Fibroblast of the conjunctiva (primary cell): ENCODE measurements at regions not wholly inside any gene's neighbourhood (a gene's known extent, or its start where the extent isn't known, plus 50 kb on each side); places are given as distances from the start of the nearest gene placed in this dataset.

ENCODE experiments used
- DNase-seq: peaks from one replicate; pipeline ENCODE4 v3.0.0-alpha.2; 2010; ENCODE audit warnings: low read depth

- no peak for DNase-seq
These were observed 240.7 kb downstream of the BUD13 start for GRCh38 chr11:116532066-116532465.

- DNase-seq: no peak
These were observed 242.1 kb downstream of the BUD13 start for GRCh38 chr11:116530705-116531104.

GRCh38 chr11:116529271-116529670 is 243.5 kb downstream of the BUD13 start:
- no peak for DNase-seq

- DNase-seq: no peak
These were observed 245.4 kb downstream of the BUD13 start for GRCh38 chr11:116527180-116527991.

- no peak for DNase-seq
These were observed 246.8 kb downstream of the BUD13 start for GRCh38 chr11:116525961-116526495.

- DNase-seq: no peak
These were observed 253.3 kb downstream of the BUD13 start for GRCh38 chr11:116519499-116519898.

GRCh38 chr11:116518141-116518540 is 254.6 kb downstream of the BUD13 start:
- no peak for DNase-seq

- DNase-seq: no peak
These were observed 255.2 kb downstream of the BUD13 start for GRCh38 chr11:116517584-116517983.

- DNase-seq: no peak
These were observed 255.7 kb downstream of the BUD13 start for GRCh38 chr11:116517077-116517476.

GRCh38 chr11:116515664-116516184 is 257.1 kb downstream of the BUD13 start:
- no peak for DNase-seq

GRCh38 chr11:116513894-116514293 is 258.9 kb downstream of the BUD13 start:
- DNase-seq: no peak

GRCh38 chr11:116513278-116513823 is 259.4 kb downstream of the BUD13 start:
- DNase-seq: no peak

- DNase-seq: no peak
These were observed 259.9 kb downstream of the BUD13 start for GRCh38 chr11:116512841-116513240.

- DNase-seq: no peak
These were observed 261.1 kb downstream of the BUD13 start for GRCh38 chr11:116511684-116512083.

- no peak for DNase-seq
These were observed 261.7 kb downstream of the BUD13 start for GRCh38 chr11:116510886-116511650.

GRCh38 chr11:116510166-116510565 is 262.6 kb downstream of the BUD13 start:
- DNase-seq: no peak

- no peak for DNase-seq
These were observed 263.2 kb downstream of the BUD13 start for GRCh38 chr11:116509551-116509950.

GRCh38 chr11:116507849-116508695 is 264.7 kb downstream of the BUD13 start:
- no peak for DNase-seq

GRCh38 chr11:116507016-116507415 is 265.8 kb downstream of the BUD13 start:
- no peak for DNase-seq

GRCh38 chr11:116506263-116506825 is 266.4 kb downstream of the BUD13 start:
- no peak for DNase-seq
